ENCODE measurements at regions not wholly inside any gene's neighbourhood (a gene's known extent, or its start where the extent isn't known, plus 50 kb on each side); places are given as distances from the start of the nearest gene placed in this dataset.

DNA sequence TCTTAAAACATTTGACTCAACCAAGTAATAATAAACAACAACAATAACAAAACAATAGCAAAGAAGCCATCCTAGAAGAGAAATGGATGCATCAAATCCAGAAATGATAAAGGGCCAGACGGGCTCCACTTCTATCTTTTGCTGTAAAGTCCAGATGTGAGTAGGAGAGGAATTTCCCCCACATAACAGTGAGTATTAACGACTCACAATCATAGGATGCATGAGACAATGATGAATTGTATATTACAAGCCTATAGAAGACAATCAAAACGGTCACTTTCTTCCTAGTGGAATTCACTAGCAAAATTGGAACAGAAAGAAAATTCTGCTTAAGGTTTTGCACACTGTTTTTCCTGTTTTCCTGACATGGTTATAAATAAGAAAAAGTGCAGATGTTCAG is 97.0 kb upstream of the PREP start:
- Histone ChIP-seq H3K4me3 (ENCODE audit: severe bottlenecking) (no peak overlapping the region), H3K9me3 (ENCODE audit: severe bottlenecking) (no peaks in the 10 kb centered on the region), H3K27me3 (ENCODE audit: insufficient read depth, poor library complexity, severe bottlenecking) (no peaks in the 10 kb centered on the region), H3K36me3 (ENCODE audit: low read depth) (no peaks in the 10 kb centered on the region), H3K27ac (ENCODE audit: poor library complexity, severe bottlenecking) (no peak overlapping the region), H3K4me1 (ENCODE audit: insufficient read depth, poor library complexity, severe bottlenecking) (no peaks in the 10 kb centered on the region)
- no peak for DNase-seq (ENCODE audit: low spot score)
- ATAC-seq (ENCODE audit: low read depth): peak; percentile 60; the same call in 2 of the 3 replicates
- TF ChIP-seq CTCF (IDR thresholded peaks at IDR 0.05; ENCODE audit: poor library complexity, severe bottlenecking): no peak

DNA sequence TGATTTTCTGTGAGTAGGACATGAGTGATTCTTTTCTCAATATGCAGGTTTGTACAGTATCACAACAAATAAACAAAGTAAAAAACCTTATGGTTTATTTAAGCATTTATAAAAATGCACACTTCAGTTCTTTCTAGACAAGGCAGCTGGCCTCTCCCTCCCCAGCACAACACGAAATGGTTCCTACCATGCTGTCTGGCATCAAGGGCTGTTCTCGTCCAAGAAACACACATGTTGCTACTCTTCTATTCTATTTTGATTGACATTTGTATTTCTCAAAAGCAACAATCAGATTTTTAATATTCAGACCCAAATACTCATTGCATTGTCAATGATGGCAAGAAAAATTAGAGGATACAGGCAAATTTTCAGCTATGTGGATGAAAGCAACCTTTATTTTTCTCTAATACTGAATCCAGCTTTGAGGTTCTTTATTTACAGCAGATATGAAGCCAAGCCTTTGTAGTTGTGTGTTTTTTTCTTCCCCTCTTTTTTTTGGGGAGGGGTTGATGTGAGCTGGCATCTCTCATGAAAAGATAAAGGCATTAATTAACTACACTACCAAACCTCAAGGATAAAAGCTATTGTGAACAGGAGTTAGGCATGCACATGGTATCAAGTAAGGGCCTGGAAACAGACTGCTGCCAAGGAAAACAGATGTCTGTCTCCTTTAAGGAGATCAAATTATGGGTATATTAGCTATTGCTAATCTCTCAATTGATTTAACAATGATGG is 96.4 kb upstream of the PREP start:
- DNase-seq (ENCODE audit: low spot score): no peak
- no peak for ATAC-seq (ENCODE audit: low read depth)
- Histone ChIP-seq H3K9me3 (ENCODE audit: severe bottlenecking) (no peaks in the 10 kb centered on the region), H3K27ac (ENCODE audit: poor library complexity, severe bottlenecking) (no peak overlapping the region), H3K36me3 (ENCODE audit: low read depth) (no peaks in the 10 kb centered on the region), H3K27me3 (ENCODE audit: insufficient read depth, poor library complexity, severe bottlenecking) (no peaks in the 10 kb centered on the region), H3K4me1 (ENCODE audit: insufficient read depth, poor library complexity, severe bottlenecking) (no peaks in the 10 kb centered on the region), H3K4me3 (ENCODE audit: severe bottlenecking) (no peak overlapping the region)
- TF ChIP-seq CTCF (IDR thresholded peaks at IDR 0.05; ENCODE audit: poor library complexity, severe bottlenecking): no peak

- DNase-seq (ENCODE audit: low spot score) (no peak), ATAC-seq (ENCODE audit: low read depth) (no peak)
- H3K4me1 ChIP-seq (ENCODE audit: insufficient read depth, poor library complexity, severe bottlenecking): no peaks in the 10 kb centered on the region
- no peak overlapping the region for H3K27ac ChIP-seq (ENCODE audit: poor library complexity, severe bottlenecking)
- TF ChIP-seq CTCF (IDR thresholded peaks at IDR 0.05; ENCODE audit: poor library complexity, severe bottlenecking): no peak
- no peak overlapping the region for H3K4me3 ChIP-seq (ENCODE audit: severe bottlenecking)
- H3K9me3 ChIP-seq (ENCODE audit: severe bottlenecking): no peaks in the 10 kb centered on the region
- H3K36me3 ChIP-seq (ENCODE audit: low read depth): no peaks in the 10 kb centered on the region
- H3K27me3 ChIP-seq (ENCODE audit: insufficient read depth, poor library complexity, severe bottlenecking): no peaks in the 10 kb centered on the region
Measured at GRCh38 chr6:105497549-105497948, 94.7 kb upstream of the PREP start.

DNA sequence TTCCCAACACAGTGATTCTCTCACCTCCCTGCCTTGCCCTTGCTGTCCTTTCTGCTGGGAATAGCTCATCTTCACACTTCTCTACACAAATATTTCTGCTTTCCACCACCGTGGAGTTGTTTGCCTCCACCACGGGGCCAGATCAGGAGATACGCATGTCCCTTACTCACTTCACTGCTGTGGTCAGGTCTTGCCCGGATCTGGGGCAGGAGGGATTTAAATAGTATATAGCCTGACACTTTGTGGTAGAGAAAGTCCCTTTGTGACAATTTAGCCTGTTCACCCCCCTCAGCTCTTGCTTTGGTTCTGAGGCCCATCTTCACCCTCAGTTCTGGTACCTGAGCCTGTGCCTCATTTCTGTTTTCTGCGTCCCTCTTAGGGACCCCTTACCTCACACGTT is 92.6 kb upstream of the PREP start:
- no peaks in the 10 kb centered on the region for H3K27me3 ChIP-seq (ENCODE audit: insufficient read depth, poor library complexity, severe bottlenecking)
- no peak for DNase-seq (ENCODE audit: low spot score)
- no peak for TF ChIP-seq CTCF (IDR thresholded peaks at IDR 0.05; ENCODE audit: poor library complexity, severe bottlenecking)
- H3K36me3 ChIP-seq (ENCODE audit: low read depth): no peaks in the 10 kb centered on the region
- no peak overlapping the region for H3K27ac ChIP-seq (ENCODE audit: poor library complexity, severe bottlenecking)
- no peaks in the 10 kb centered on the region for H3K4me1 ChIP-seq (ENCODE audit: insufficient read depth, poor library complexity, severe bottlenecking)
- no peaks in the 10 kb centered on the region for H3K9me3 ChIP-seq (ENCODE audit: severe bottlenecking)
- ATAC-seq (ENCODE audit: low read depth): no peak
- H3K4me3 ChIP-seq (ENCODE audit: severe bottlenecking): no peak overlapping the region

GRCh38 chr6:105494688-105495087 is 91.8 kb upstream of the PREP start:
- no peak for TF ChIP-seq CTCF (IDR thresholded peaks at IDR 0.05; ENCODE audit: poor library complexity, severe bottlenecking)

More at GRCh38 chr6:105494688-105495087, 91.8 kb upstream of the PREP start:
- Histone ChIP-seq H3K36me3 (ENCODE audit: low read depth) (no peaks in the 10 kb centered on the region), H3K9me3 (ENCODE audit: severe bottlenecking) (no peaks in the 10 kb centered on the region), H3K27me3 (ENCODE audit: insufficient read depth, poor library complexity, severe bottlenecking) (no peaks in the 10 kb centered on the region), H3K4me1 (ENCODE audit: insufficient read depth, poor library complexity, severe bottlenecking) (no peaks in the 10 kb centered on the region), H3K4me3 (ENCODE audit: severe bottlenecking) (no peak overlapping the region), H3K27ac (ENCODE audit: poor library complexity, severe bottlenecking) (no peak overlapping the region)
- ATAC-seq (ENCODE audit: low read depth): no peak
- DNase-seq (ENCODE audit: low spot score): no peak

Measured in RWPE2 (cell line).